SK-N-MC (cell line): ENCODE measurements at regions not wholly inside any gene's neighbourhood (a gene's known extent, or its start where the extent isn't known, plus 50 kb on each side); places are given as distances from the start of the nearest gene placed in this dataset.

Source experiments
- EZH2 ChIP-seq: fragments of 200-600 bp; sonication (generic); IDR thresholded peaks from one replicate; pipeline ENCODE4 v1.6.1; 2017; ENCODE audit warnings: antibody characterized with exemption
- FOXP2 ChIP-seq: optimal IDR thresholded peaks from 2 replicates; pipeline ENCODE3; 2011; ENCODE audit warnings: mild to moderate bottlenecking, moderate library complexity; ENCODE audit not compliant: insufficient read depth; ENCODE audit errors: extremely low read length, control extremely low read depth
- POLR2AphosphoS5 ChIP-seq: IDR thresholded peaks from 2 replicates; pipeline ENCODE4 v1.6.1; 2012; ENCODE audit warnings: mild to moderate bottlenecking, low read depth, low read length, borderline replicate concordance

DNA sequence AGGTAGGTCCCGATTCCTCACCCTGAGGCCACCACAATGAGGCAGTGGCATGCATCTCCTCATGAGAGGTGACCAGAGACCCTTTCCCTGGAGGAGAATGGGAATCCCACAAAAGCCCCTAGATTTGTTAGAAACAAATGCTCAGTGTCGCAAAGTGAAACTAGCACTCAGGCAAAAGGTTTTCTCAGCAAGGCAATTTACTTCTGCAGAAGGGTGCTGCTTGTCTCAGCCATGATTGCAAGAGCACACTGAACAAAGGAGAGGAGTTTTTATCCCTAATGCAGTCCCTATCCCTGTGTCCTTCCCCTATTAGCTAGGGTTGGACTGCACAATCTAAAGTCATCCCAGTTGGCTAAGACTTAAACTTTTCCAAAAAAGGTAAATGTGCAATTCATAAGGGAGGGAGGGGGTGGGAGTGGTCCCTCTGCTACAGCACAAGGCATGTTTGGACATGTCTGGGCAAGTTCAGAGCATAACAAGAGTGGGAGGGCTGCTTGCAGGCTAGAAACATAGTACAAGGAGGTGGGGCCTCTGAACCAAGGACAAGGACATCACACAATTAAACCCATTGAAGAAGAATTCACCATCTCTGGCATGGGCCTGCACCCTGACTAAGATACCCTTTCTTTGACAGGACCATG lies 185.3 kb downstream of the CCNG2 start:
- TF ChIP-seq EZH2 (no peak), POLR2AphosphoS5 (no peak), FOXP2 (no peak)
